ENCODE measurements at regions not wholly inside any gene's neighbourhood (a gene's known extent, or its start where the extent isn't known, plus 50 kb on each side); places are given as distances from the start of the nearest gene placed in this dataset.

- TF ChIP-seq, protein P1, sequence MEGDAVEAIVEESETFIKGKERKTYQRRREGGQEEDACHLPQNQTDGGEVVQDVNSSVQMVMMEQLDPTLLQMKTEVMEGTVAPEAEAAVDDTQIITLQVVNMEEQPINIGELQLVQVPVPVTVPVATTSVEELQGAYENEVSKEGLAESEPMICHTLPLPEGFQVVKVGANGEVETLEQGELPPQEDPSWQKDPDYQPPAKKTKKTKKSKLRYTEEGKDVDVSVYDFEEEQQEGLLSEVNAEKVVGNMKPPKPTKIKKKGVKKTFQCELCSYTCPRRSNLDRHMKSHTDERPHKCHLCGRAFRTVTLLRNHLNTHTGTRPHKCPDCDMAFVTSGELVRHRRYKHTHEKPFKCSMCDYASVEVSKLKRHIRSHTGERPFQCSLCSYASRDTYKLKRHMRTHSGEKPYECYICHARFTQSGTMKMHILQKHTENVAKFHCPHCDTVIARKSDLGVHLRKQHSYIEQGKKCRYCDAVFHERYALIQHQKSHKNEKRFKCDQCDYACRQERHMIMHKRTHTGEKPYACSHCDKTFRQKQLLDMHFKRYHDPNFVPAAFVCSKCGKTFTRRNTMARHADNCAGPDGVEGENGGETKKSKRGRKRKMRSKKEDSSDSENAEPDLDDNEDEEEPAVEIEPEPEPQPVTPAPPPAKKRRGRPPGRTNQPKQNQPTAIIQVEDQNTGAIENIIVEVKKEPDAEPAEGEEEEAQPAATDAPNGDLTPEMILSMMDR (conservative IDR thresholded peaks at IDR 0.05; ENCODE audit: low read depth, low read length), result no peak
- no peak for TF ChIP-seq EZH2 (IDR thresholded peaks at IDR 0.05; ENCODE audit: borderline replicate concordance, low read depth, low read length, poor library complexity, severe bottlenecking)
Observed at GRCh38 chr7:67928141-67928540, 931.5 kb downstream of the TYW1 start.

Measured in A673 (cell line).